HepG2 (cell line): ENCODE measurements at regions not wholly inside any gene's neighbourhood (a gene's known extent, or its start where the extent isn't known, plus 50 kb on each side); places are given as distances from the start of the nearest gene placed in this dataset.

ENCODE experiments used
- ATAC-seq: fragments of 200-7000 bp; cut with Tn5 transposase; 3 replicates; pipeline ENCODE4 v1.9.1; 2020; ENCODE audit warnings: mild to moderate bottlenecking, moderate library complexity
- BruUV-seq: library from RNA; stranded (reverse); fragments of 400-500 nt; replicated peaks from 2 replicates; lab custom pipeline; 2021; lab: Mats Ljungman, UMichigan
- CTCF ChIA-PET: fragments of 300-600 bp; formaldehyde crosslinking; extraction: SDS; loops from one replicate; lab custom pipeline; 2021; ENCODE audit warnings: low total read pairs, inconsistent platforms, low intra/inter-chr PET ratio; lab: Yijun Ruan, JAX
- POLR2A ChIA-PET: fragments of 350-600 bp; sonication (Branson Sonifier 250); formaldehyde crosslinking; loops from one replicate; lab custom pipeline; 2020; ENCODE audit warnings: antibody characterized with exemption, inconsistent platforms; lab: Yijun Ruan, JAX
- DNase-seq: peaks from one replicate; pipeline ENCODE4 v3.0.0-alpha.2; 2015; ENCODE audit warnings: low spot score
- FAIRE-seq: peaks from 3 replicates; lab custom pipeline; 2011; peaks lifted over from hg19 to GRCh38; lab: Jason Lieb, UNC
- H2AFZ ChIP-seq: one replicate; pipeline ENCODE4 v1.6.1; 2011; ENCODE audit warnings: low read length, inconsistent platforms
- H3K27ac ChIP-seq: fragments of 300-600 bp; 3 replicates; pipeline ENCODE4 v1.8.0; 2011; ENCODE audit warnings: mixed run types, mild to moderate bottlenecking, mixed read lengths, low read length, inconsistent platforms; ENCODE audit not compliant: insufficient read depth; ENCODE audit errors: extremely low read length
- H3K27me3 ChIP-seq, 2 experiments: fragments of 200-600 bp in 1 of 2; 2 replicates in 1 of 2; 3 replicates in 1 of 2; pipeline versions ENCODE4 v1.6.0 to v1.8.0; 2011; ENCODE audit warnings: low read length in 2 of 2, mild to moderate bottlenecking in 2 of 2, moderate library complexity in 2 of 2, inconsistent platforms in 1 of 2; ENCODE audit not compliant: insufficient read depth in 2 of 2, control insufficient read depth in 1 of 2
- H3K36me3 ChIP-seq, 2 experiments: fragments of 200-600 bp in 1 of 2; replicated peaks in 1 of 2; 2 replicates in 1 of 2; 3 replicates in 1 of 2; pipeline versions ENCODE4 v1.5.1 to v1.8.0; 2011; ENCODE audit warnings: low read length in 2 of 2, inconsistent platforms in 1 of 2; ENCODE audit not compliant: insufficient read depth in 2 of 2, control insufficient read depth in 1 of 2
- H3K4me1 ChIP-seq: 2 replicates; pipeline ENCODE4 v1.5.1; 2012; ENCODE audit warnings: low read length, inconsistent platforms; ENCODE audit not compliant: insufficient read depth
- H3K4me2 ChIP-seq: 2 replicates; pipeline ENCODE4 v1.6.0; 2011; ENCODE audit warnings: low read depth, low read length, inconsistent platforms
- H3K4me3 ChIP-seq, 3 experiments: fragments of 200-600 bp in 1 of 3; sonication (generic), shearing (Covaris generic) in 1 of 3; replicated peaks in 1 of 3; 2 replicates each; pipeline ENCODE4 v1.5.1; 2011 to 2016; ENCODE audit warnings: low read length in 3 of 3, inconsistent platforms in 2 of 3, low read depth in 2 of 3, mild to moderate bottlenecking in 2 of 3, control low read depth in 1 of 3, mixed read lengths in 1 of 3; ENCODE audit not compliant: insufficient read depth in 1 of 3
- H3K79me2 ChIP-seq: one replicate; pipeline ENCODE4 v1.6.1; 2011; ENCODE audit warnings: low read length, inconsistent platforms; ENCODE audit not compliant: insufficient read depth
- H3K9ac ChIP-seq: 2 replicates; pipeline ENCODE4 v1.6.0; 2011; ENCODE audit warnings: mild to moderate bottlenecking, low read depth, low read length, inconsistent platforms; ENCODE audit not compliant: insufficient read depth
- H3K9me3 ChIP-seq: 2 replicates; pipeline ENCODE4 v1.5.1; 2012; ENCODE audit warnings: mild to moderate bottlenecking, low read length
- H4K20me1 ChIP-seq: 2 replicates; pipeline ENCODE4 v1.6.0; 2011; ENCODE audit warnings: inconsistent platforms, mild to moderate bottlenecking, low read length, moderate library complexity; ENCODE audit not compliant: insufficient read depth
- MAFF ChIP-seq: IDR thresholded peaks from 2 replicates; pipeline ENCODE4 v1.6.1; 2011; ENCODE audit warnings: low read depth, low read length, improper control_type of control experiment
- MAFK ChIP-seq, 2 experiments: IDR thresholded peaks in 1 of 2; conservative IDR thresholded peaks in 1 of 2; 2 replicates each; pipeline ENCODE4 v1.6.1; 2011; ENCODE audit warnings: improper control_type of control experiment in 2 of 2, low read length in 2 of 2
- NFE2L2 ChIP-seq: fragments of 150-350 bp; IDR thresholded peaks from 2 replicates; pipeline ENCODE4 v1.6.1; 2014; ENCODE audit warnings: low read length
- PRDM10 ChIP-seq: sonication (generic); formaldehyde crosslinking; IDR thresholded peaks from 2 replicates; pipeline ENCODE4 v1.4.0; 2020; ENCODE audit warnings: low read depth, missing genetic modification reagents
- ZNF432 ChIP-seq: sonication (generic); formaldehyde crosslinking; IDR thresholded peaks from 2 replicates; pipeline ENCODE4 v1.5.0; 2020; ENCODE audit warnings: missing genetic modification reagents, mild to moderate bottlenecking, borderline replicate concordance
- ZNF841 ChIP-seq: sonication (generic); formaldehyde crosslinking; IDR thresholded peaks from 2 replicates; pipeline ENCODE4 v1.8.1; 2023; ENCODE audit warnings: missing genetic modification reagents, borderline replicate concordance
- WGBS: methylation state at CpG from one replicate; pipeline ENCODE4 v1.1.6; 2017; ENCODE audit warnings: low lambda C conversion rate; 5-methylcytosine and 5-hydroxymethylcytosine counted together
- in situ Hi-C: cut with HindIII; loops from 2 replicates; pipeline ENCODE4 v1.10.0; 2017; ENCODE audit warnings: low pct_unique_long_range_greater_than_20kb; ENCODE audit not compliant: extremely low pct_ligation_motif_present
- intact Hi-C: fragments of 100-400 bp; cut with micrococcal nuclease; formaldehyde crosslinking; loops from one replicate; pipeline ENCODE4 v1.10.0; 2022; ENCODE audit not compliant: unreplicated experiment

GRCh38 chr21:14895792-14896191 lies 169.0 kb downstream of the NRIP1 start:
- Histone ChIP-seq H3K4me2 (no peak overlapping the region), H3K4me3 (no peak overlapping the region), H3K79me2 (no peaks in the 10 kb centered on the region), H4K20me1 (no peaks in the 10 kb centered on the region), H3K27ac (no peak overlapping the region), H3K9ac (no peak overlapping the region), H3K27me3 (no peaks in the 10 kb centered on the region), H2AFZ (no peak overlapping the region), H3K4me1 (no peaks in the 10 kb centered on the region), H3K36me3 (no peaks in the 10 kb centered on the region), H3K9me3 (no peaks in the 10 kb centered on the region)
- ChIA-PET CTCF (no interaction called here), POLR2A (no interaction called here)
- BruUV-seq: no TSS peak
- TF ChIP-seq MAFF (peak; percentile 39; the same call in 1 of the 2 replicates), ZNF432 (no peak), NFE2L2 (peak; percentile 46; the same call in 1 of the 2 replicates), MAFK (conservative IDR thresholded peaks at IDR 0.05 in 1 of 2, IDR thresholded peaks at IDR 0.05 in 1 of 2; ENCODE audit: low read length in 2 of 2) (peak; percentile 13 to 59; a peak in 1 of 4 replicates)
- no peak for DNase-seq
- no peak for FAIRE-seq
- in situ Hi-C loops: no loop called here
- intact Hi-C loops: no loop called here
- no peak for ATAC-seq
- WGBS: 91% methylated on average over 2 of the region's 2 CpGs

DNA sequence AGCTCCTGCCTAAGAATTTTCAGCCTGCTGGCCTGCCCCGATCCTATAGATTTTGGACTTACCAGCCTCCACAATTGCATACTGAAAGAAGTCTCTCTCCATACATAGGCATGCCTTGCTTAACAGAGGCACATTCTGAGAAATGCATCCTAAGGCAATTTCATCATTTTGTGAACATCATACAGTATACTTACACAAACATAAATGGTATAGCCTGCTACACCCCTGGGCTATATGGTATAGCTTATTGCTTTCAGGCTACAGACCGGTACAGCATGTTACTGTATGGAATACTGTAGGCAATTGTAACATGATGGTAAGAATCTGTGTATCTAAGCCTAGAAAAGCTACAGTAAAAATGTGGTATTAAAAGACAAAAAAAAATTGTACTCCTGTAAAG lies 174.7 kb downstream of the NRIP1 start:
- in situ Hi-C loops (no loop called here), intact Hi-C loops (no loop called here)
- Histone ChIP-seq H3K4me2 (no peak overlapping the region), H3K9me3 (no peaks in the 10 kb centered on the region), H3K27me3 (no peaks in the 10 kb centered on the region), H3K4me3 (no peak overlapping the region), H3K36me3 (no peaks in the 10 kb centered on the region), H2AFZ (no peak overlapping the region), H3K9ac (peak overlapping the region; percentile 54; the same call in 1 of the 2 replicates), H3K27ac (peak overlapping the region; percentile 83), H3K79me2 (peaks cover 2% of the 10 kb centered on the region), H3K4me1 (peaks cover 39% of the 10 kb centered on the region), H4K20me1 (no peaks in the 10 kb centered on the region)
- WGBS: 98% methylated on average over 2 of the region's 2 CpGs
- TF ChIP-seq PRDM10 (CRISPR knock-in tag) (peak; percentile 67), ZNF841 (no peak)
- ChIA-PET POLR2A (interaction anchor here (0.8 to 3.8 kb wide), 8 partner anchors 11 to 555 kb away, joined by 3 to 82 read pairs (median 11); partner anchors contain the start of gene NRIP1), CTCF (interaction anchor here (1.6 kb wide), 1 partner anchor 26 kb away, joined by 5 read pairs; no protein-coding TSS in a partner anchor)
- no peak for FAIRE-seq
- no peak for DNase-seq
- BruUV-seq: no TSS peak
- peak; percentile 19; the same call in 1 of the 3 replicates for ATAC-seq
